ENCODE measurements at regions not wholly inside any gene's neighbourhood (a gene's known extent, or its start where the extent isn't known, plus 50 kb on each side); places are given as distances from the start of the nearest gene placed in this dataset.

- TF ChIP-seq POLR2A (IDR thresholded peaks at IDR 0.05) (no peak), CTCF (IDR thresholded peaks at IDR 0.05) (no peak)
Observed at GRCh38 chr9:79433703-79434102, 138.1 kb upstream of the TLE4 start.

Data from testis (tissue), 2 donors.